GM23338 (cell line): ENCODE measurements at regions not wholly inside any gene's neighbourhood (a gene's known extent, or its start where the extent isn't known, plus 50 kb on each side); places are given as distances from the start of the nearest gene placed in this dataset.
A peak's percentile ranks its signal among the peaks of the same experiment; 100 is the strongest.

Experiments used
- ATAC-seq: fragments of 200-7000 bp; cut with Tn5 transposase; 3 replicates; pipeline ENCODE4 v1.9.1; 2020
- DNase-seq: peaks from one replicate; pipeline ENCODE4 v3.0.0-alpha.2; 2015; ENCODE audit warnings: low spot score
- H2AFZ ChIP-seq: fragments of 200-600 bp; sonication (generic); 2 replicates; pipeline ENCODE4 v1.8.0; 2016; ENCODE audit warnings: antibody characterized with exemption, mild to moderate bottlenecking, moderate library complexity
- H3F3A ChIP-seq: fragments of 200-600 bp; sonication (generic); replicated peaks from 2 replicates; pipeline ENCODE4 v1.8.0; 2017; ENCODE audit warnings: antibody characterized with exemption, mixed run types, low read depth
- H3K27ac ChIP-seq: fragments of 200-600 bp; sonication (generic); 2 replicates; pipeline ENCODE4 v1.6.1; 2016; ENCODE audit warnings: low read depth
- H3K27me3 ChIP-seq: fragments of 200-600 bp; sonication (generic); 2 replicates; pipeline ENCODE4 v1.8.0; 2016; ENCODE audit warnings: mild to moderate bottlenecking, mixed run types, moderate library complexity; ENCODE audit not compliant: insufficient read depth
- H3K36me3 ChIP-seq: fragments of 200-600 bp; sonication (generic); 2 replicates; pipeline ENCODE4 v1.8.0; 2016; ENCODE audit warnings: mild to moderate bottlenecking; ENCODE audit not compliant: insufficient read depth
- H3K4me1 ChIP-seq: fragments of 200-600 bp; sonication (generic); 2 replicates; pipeline ENCODE4 v1.8.0; 2016; ENCODE audit warnings: mild to moderate bottlenecking, moderate library complexity; ENCODE audit not compliant: insufficient read depth
- H3K4me2 ChIP-seq: fragments of 200-600 bp; sonication (generic); 2 replicates; pipeline ENCODE4 v1.7.1; 2017; ENCODE audit warnings: mixed run types
- H3K4me3 ChIP-seq: fragments of 200-600 bp; sonication (generic); 2 replicates; pipeline ENCODE4 v1.6.1; 2016; ENCODE audit warnings: mixed run types
- H3K79me2 ChIP-seq: fragments of 200-600 bp; sonication (generic); replicated peaks from 2 replicates; pipeline ENCODE4 v1.8.0; 2017; ENCODE audit warnings: mild to moderate bottlenecking; ENCODE audit not compliant: insufficient read depth
- H3K9me2 ChIP-seq: fragments of 200-600 bp; sonication (generic); 2 replicates; pipeline ENCODE4 v1.8.0; 2017; ENCODE audit not compliant: insufficient read depth
- H4K20me1 ChIP-seq: fragments of 200-600 bp; sonication (generic); replicated peaks from 2 replicates; pipeline ENCODE4 v1.8.0; 2017; ENCODE audit warnings: mild to moderate bottlenecking; ENCODE audit not compliant: insufficient read depth
- H3K27ac Mint-ChIP-seq: 2 replicates; pipeline ENCODE4 v1.8.0; 2020; ENCODE audit warnings: inconsistent platforms, mild to moderate bottlenecking, moderate library complexity, mixed read lengths
- H3K27me3 Mint-ChIP-seq: 3 replicates; pipeline ENCODE4 v1.8.0; 2022; ENCODE audit warnings: low read depth, mild to moderate bottlenecking, moderate library complexity, mixed read lengths, inconsistent platforms; ENCODE audit not compliant: insufficient read depth, poor library complexity
- H3K36me3 Mint-ChIP-seq: 3 replicates; pipeline ENCODE4 v1.8.0; 2021; ENCODE audit warnings: low read depth, mild to moderate bottlenecking, inconsistent platforms, moderate library complexity, mixed read lengths
- H3K4me1 Mint-ChIP-seq: 3 replicates; pipeline ENCODE4 v1.8.0; 2020; ENCODE audit warnings: mild to moderate bottlenecking, inconsistent platforms, mixed read lengths
- H3K4me3 Mint-ChIP-seq: 3 replicates; pipeline ENCODE4 v1.8.0; 2021; ENCODE audit warnings: moderate library complexity, mild to moderate bottlenecking, inconsistent platforms, mixed read lengths
- H3K9me3 Mint-ChIP-seq: 3 replicates; pipeline ENCODE4 v1.8.0; 2020; ENCODE audit warnings: moderate library complexity, mild to moderate bottlenecking, inconsistent platforms, mixed read lengths
- CREB1 ChIP-seq: fragments of 250-450 bp; sonication (Bioruptor Pico); IDR thresholded peaks from 2 replicates; pipeline ENCODE4 v1.5.0; 2020; ENCODE audit warnings: low read depth, mild to moderate bottlenecking, moderate library complexity
- EZH2 ChIP-seq: fragments of 200-600 bp; sonication (generic); IDR thresholded peaks from one replicate; pipeline ENCODE4 v1.8.0; 2017; ENCODE audit warnings: antibody characterized with exemption, mild to moderate bottlenecking, low read depth; ENCODE audit not compliant: unreplicated experiment
- EZH2phosphoT487 ChIP-seq: fragments of 200-600 bp; sonication (generic); IDR thresholded peaks from one replicate; pipeline ENCODE4 v1.8.1; 2018; ENCODE audit warnings: antibody characterized with exemption; ENCODE audit not compliant: unreplicated experiment
- NANOG ChIP-seq: IDR thresholded peaks from 2 replicates; pipeline ENCODE4 v1.6.1; 2016; ENCODE audit warnings: antibody characterized with exemption, borderline replicate concordance
- POLR2AphosphoS5 ChIP-seq: IDR thresholded peaks from 2 replicates; pipeline ENCODE4 v1.6.1; 2016; ENCODE audit warnings: antibody characterized with exemption, low read depth
- STAT1 ChIP-seq: IDR thresholded peaks from one replicate; pipeline ENCODE4 v1.6.1; 2016; ENCODE audit warnings: antibody characterized with exemption; ENCODE audit not compliant: unreplicated experiment
- ZNF114 ChIP-seq: fragments of 250-450 bp; sonication (Bioruptor Pico); IDR thresholded peaks from 2 replicates; pipeline ENCODE4 v1.5.0; 2020; ENCODE audit warnings: mild to moderate bottlenecking, moderate library complexity
- ZNF331 ChIP-seq: fragments of 250-450 bp; sonication (Bioruptor Pico); IDR thresholded peaks from 2 replicates; pipeline ENCODE4 v1.5.0; 2020; ENCODE audit warnings: low read depth, mild to moderate bottlenecking, moderate library complexity
- ZNF462 ChIP-seq: fragments of 250-450 bp; sonication (Bioruptor Pico); IDR thresholded peaks from 2 replicates; pipeline ENCODE4 v1.5.0; 2020; ENCODE audit warnings: mild to moderate bottlenecking, moderate library complexity
- TF ChIP-seq, protein P1 (sequence below), 2 experiments: fragments of 200-600 bp in 1 of 2; sonication (generic) in 1 of 2; conservative IDR thresholded peaks; 2 replicates each; pipeline versions ENCODE4 v1.5.1 to v1.6.1; 2016 to 2017; ENCODE audit warnings: antibody characterized with exemption in 2 of 2, low read depth in 2 of 2, mild to moderate bottlenecking in 2 of 2, moderate library complexity in 1 of 2
- TF ChIP-seq, protein P2 (sequence below): IDR thresholded peaks from 2 replicates; pipeline ENCODE4 v1.6.1; 2016; ENCODE audit warnings: antibody characterized with exemption

- H3K27ac ChIP-seq = no peak overlapping the region
Observed at GRCh38 chr4:67343199-67343598, 202.1 kb downstream of the CENPC start.

DNA sequence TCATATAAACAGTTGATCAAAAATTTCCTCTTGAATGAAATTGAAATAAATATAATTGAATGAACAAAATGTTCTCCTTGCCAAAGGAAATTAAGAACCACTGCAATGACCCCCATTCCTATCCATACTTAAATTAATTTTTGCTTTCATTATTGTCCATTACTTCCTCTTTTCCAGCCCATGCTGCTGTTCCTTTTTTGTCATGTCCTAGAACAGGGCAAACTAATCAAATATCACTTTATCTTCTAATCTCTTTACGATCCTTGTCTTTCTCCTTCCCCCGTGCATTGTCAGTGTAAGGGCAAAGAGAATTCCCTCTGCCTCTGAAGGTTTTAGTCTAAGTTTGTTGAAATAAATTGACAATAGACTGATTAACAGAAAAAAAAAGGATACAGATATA is 203.0 kb downstream of the CENPC start:
- ATAC-seq = no peak
- Mint-ChIP-seq H3K27me3 (no peaks in the 10 kb centered on the region), H3K4me1 (peaks cover 10% of the 10 kb centered on the region; the same call in 2 of the 3 replicates), H3K27ac (no peak overlapping the region), H3K4me3 (no peak overlapping the region), H3K36me3 (no peaks in the 10 kb centered on the region), H3K9me3 (no peaks in the 10 kb centered on the region)
- Histone ChIP-seq H3K4me1 (peaks cover 15% of the 10 kb centered on the region), H3K9me2 (no peaks in the 10 kb centered on the region), H3K4me3 (no peak overlapping the region), H3K27me3 (no peaks in the 10 kb centered on the region), H3K27ac (no peak overlapping the region), H3K79me2 (no peaks in the 10 kb centered on the region), H3K36me3 (no peaks in the 10 kb centered on the region), H4K20me1 (no peaks in the 10 kb centered on the region), H2AFZ (no peak overlapping the region; the same call in 1 of the 2 replicates), H3K4me2 (no peak overlapping the region), H3F3A (no peaks in the 10 kb centered on the region)
- DNase-seq = no peak
- TF ChIP-seq ZNF114 = no peak
- TF ChIP-seq NANOG = no peak
- TF ChIP-seq EZH2phosphoT487 = no peak
- TF ChIP-seq, protein P1, sequence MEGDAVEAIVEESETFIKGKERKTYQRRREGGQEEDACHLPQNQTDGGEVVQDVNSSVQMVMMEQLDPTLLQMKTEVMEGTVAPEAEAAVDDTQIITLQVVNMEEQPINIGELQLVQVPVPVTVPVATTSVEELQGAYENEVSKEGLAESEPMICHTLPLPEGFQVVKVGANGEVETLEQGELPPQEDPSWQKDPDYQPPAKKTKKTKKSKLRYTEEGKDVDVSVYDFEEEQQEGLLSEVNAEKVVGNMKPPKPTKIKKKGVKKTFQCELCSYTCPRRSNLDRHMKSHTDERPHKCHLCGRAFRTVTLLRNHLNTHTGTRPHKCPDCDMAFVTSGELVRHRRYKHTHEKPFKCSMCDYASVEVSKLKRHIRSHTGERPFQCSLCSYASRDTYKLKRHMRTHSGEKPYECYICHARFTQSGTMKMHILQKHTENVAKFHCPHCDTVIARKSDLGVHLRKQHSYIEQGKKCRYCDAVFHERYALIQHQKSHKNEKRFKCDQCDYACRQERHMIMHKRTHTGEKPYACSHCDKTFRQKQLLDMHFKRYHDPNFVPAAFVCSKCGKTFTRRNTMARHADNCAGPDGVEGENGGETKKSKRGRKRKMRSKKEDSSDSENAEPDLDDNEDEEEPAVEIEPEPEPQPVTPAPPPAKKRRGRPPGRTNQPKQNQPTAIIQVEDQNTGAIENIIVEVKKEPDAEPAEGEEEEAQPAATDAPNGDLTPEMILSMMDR (conservative IDR thresholded peaks at IDR 0.05; ENCODE audit: low read depth in 2 of 2) = no peak
- no peak for TF ChIP-seq CREB1 (CRISPR knock-in tag)
- TF ChIP-seq ZNF462 = no peak
- TF ChIP-seq POLR2AphosphoS5 = no peak
- TF ChIP-seq, protein P2, sequence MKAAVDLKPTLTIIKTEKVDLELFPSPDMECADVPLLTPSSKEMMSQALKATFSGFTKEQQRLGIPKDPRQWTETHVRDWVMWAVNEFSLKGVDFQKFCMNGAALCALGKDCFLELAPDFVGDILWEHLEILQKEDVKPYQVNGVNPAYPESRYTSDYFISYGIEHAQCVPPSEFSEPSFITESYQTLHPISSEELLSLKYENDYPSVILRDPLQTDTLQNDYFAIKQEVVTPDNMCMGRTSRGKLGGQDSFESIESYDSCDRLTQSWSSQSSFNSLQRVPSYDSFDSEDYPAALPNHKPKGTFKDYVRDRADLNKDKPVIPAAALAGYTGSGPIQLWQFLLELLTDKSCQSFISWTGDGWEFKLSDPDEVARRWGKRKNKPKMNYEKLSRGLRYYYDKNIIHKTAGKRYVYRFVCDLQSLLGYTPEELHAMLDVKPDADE = no peak
- TF ChIP-seq EZH2 = no peak
- no peak for TF ChIP-seq ZNF331 (CRISPR knock-in tag)
- no peak for TF ChIP-seq STAT1

More at GRCh38 chr4:67343199-67343598, 202.1 kb downstream of the CENPC start:
- peak overlapping the region; percentile 40 for H2AFZ ChIP-seq
- Mint-ChIP-seq H3K27ac (no peak overlapping the region), H3K36me3 (no peaks in the 10 kb centered on the region), H3K4me1 (peaks cover 10% of the 10 kb centered on the region; the same call in 2 of the 3 replicates), H3K9me3 (no peaks in the 10 kb centered on the region), H3K4me3 (no peak overlapping the region), H3K27me3 (no peaks in the 10 kb centered on the region)
- H3F3A ChIP-seq = no peaks in the 10 kb centered on the region
- H3K36me3 ChIP-seq = no peaks in the 10 kb centered on the region
- H3K9me2 ChIP-seq = no peaks in the 10 kb centered on the region
- no peaks in the 10 kb centered on the region for H4K20me1 ChIP-seq
- no peak overlapping the region for H3K4me3 ChIP-seq
- no peaks in the 10 kb centered on the region for H3K27me3 ChIP-seq
- no peaks in the 10 kb centered on the region for H3K79me2 ChIP-seq
- 0 out of 2 replicates have a peak overlapping the region, but pooled peaks have one; percentile 23 for H3K4me2 ChIP-seq
- ATAC-seq (no peak), DNase-seq (no peak)
- TF ChIP-seq ZNF114 = no peak
- peaks cover 15% of the 10 kb centered on the region for H3K4me1 ChIP-seq
